Thymus (tissue), 11 donors: ENCODE measurements at regions not wholly inside any gene's neighbourhood (a gene's known extent, or its start where the extent isn't known, plus 50 kb on each side); places are given as distances from the start of the nearest gene placed in this dataset.

Source experiments
- DNase-seq, 9 donors: peaks; one replicate each; pipeline ENCODE4 v3.0.0-alpha.2; 2013; ENCODE audit warnings: low spot score in 9 of 9, low read depth in 6 of 9, missing footprints in 1 of 9
- H3K27ac ChIP-seq, 2 donors: one replicate each; pipeline ENCODE4 v1.5.1; 2013; ENCODE audit warnings: control low read depth in 1 of 2, low read depth in 1 of 2, low read length in 1 of 2, mild to moderate bottlenecking in 1 of 2, moderate library complexity in 1 of 2
- H3K27me3 ChIP-seq, 2 donors: one replicate each; pipeline ENCODE4 v1.5.1; 2013; ENCODE audit warnings: low read length in 1 of 2; ENCODE audit not compliant: control insufficient read depth in 2 of 2, insufficient read depth in 1 of 2
- H3K36me3 ChIP-seq, 2 donors: one replicate each; pipeline ENCODE4 v1.5.1; 2013; ENCODE audit warnings: low read length in 1 of 2, mild to moderate bottlenecking in 1 of 2, moderate library complexity in 1 of 2; ENCODE audit not compliant: control insufficient read depth in 2 of 2, insufficient read depth in 2 of 2
- H3K4me1 ChIP-seq, 2 donors: one replicate each; pipeline ENCODE4 v1.5.1; 2013; ENCODE audit warnings: low read length in 2 of 2; ENCODE audit not compliant: control insufficient read depth in 2 of 2, insufficient read depth in 2 of 2
- H3K4me3 ChIP-seq, 2 donors: one replicate each; pipeline ENCODE4 v1.5.1; 2013; ENCODE audit warnings: low read length in 2 of 2, control low read depth in 1 of 2, mild to moderate bottlenecking in 1 of 2
- H3K9me3 ChIP-seq, 2 donors: one replicate each; pipeline ENCODE4 v1.5.1; 2013; ENCODE audit warnings: low read length in 1 of 2, mild to moderate bottlenecking in 1 of 2; ENCODE audit not compliant: control insufficient read depth in 2 of 2, insufficient read depth in 1 of 2
- WGBS: extraction: QIAGEN DNeasy Blood & Tissue Kit; methylation state at CpG from one replicate; pipeline ENCODE4 v1.1.7; 2013; 5-methylcytosine and 5-hydroxymethylcytosine counted together
- donor health status: healthy.

- Histone ChIP-seq H3K4me3 (no peak overlapping the region), H3K27ac (no peak overlapping the region), H3K36me3 (no peaks in the 10 kb centered on the region), H3K9me3 (no peaks in the 10 kb centered on the region), H3K4me1 (no peaks in the 10 kb centered on the region), H3K27me3 (peaks cover 0 to 2% of the 10 kb centered on the region in 2 donors)
- 95% methylated on average over 4 of the region's 4 CpGs for WGBS
- DNase-seq: no peak
Measured at GRCh38 chr2:240206630-240207029, 66.2 kb upstream of the OTOS start.

GRCh38 chr2:240207661-240208060 lies 67.2 kb upstream of the OTOS start:
- DNase-seq: no peak
- no peaks in the 10 kb centered on the region for H3K9me3 ChIP-seq
- H3K4me1 ChIP-seq: no peaks in the 10 kb centered on the region
- no peak overlapping the region for H3K27ac ChIP-seq
- H3K4me3 ChIP-seq: no peak overlapping the region
- no peaks in the 10 kb centered on the region for H3K36me3 ChIP-seq
- 96% methylated on average over 4 of the region's 4 CpGs for WGBS
- H3K27me3 ChIP-seq: peaks cover 0 to 2% of the 10 kb centered on the region in 2 donors

- Histone ChIP-seq H3K27ac (no peak overlapping the region), H3K36me3 (no peaks in the 10 kb centered on the region), H3K27me3 (peaks cover 0 to 2% of the 10 kb centered on the region in 2 donors), H3K4me3 (no peak overlapping the region), H3K4me1 (no peaks in the 10 kb centered on the region), H3K9me3 (no peaks in the 10 kb centered on the region)
- WGBS: 96% methylated on average over 2 of the region's 2 CpGs
- no peak for DNase-seq
Measured at GRCh38 chr2:240208096-240208495, 67.6 kb upstream of the OTOS start.

- WGBS: 88% methylated on average over 14 of the region's 14 CpGs
- no peak overlapping the region for H3K27ac ChIP-seq
- peaks cover 0 to 2% of the 10 kb centered on the region in 2 donors for H3K27me3 ChIP-seq
- H3K36me3 ChIP-seq: no peaks in the 10 kb centered on the region
- no peaks in the 10 kb centered on the region for H3K4me1 ChIP-seq
- H3K4me3 ChIP-seq: no peak overlapping the region
- H3K9me3 ChIP-seq: no peaks in the 10 kb centered on the region
- no peak for DNase-seq
Measured at GRCh38 chr2:240208631-240209211, 68.3 kb upstream of the OTOS start.

- Histone ChIP-seq H3K27ac (no peak overlapping the region), H3K27me3 (no peaks in the 10 kb centered on the region), H3K4me1 (no peaks in the 10 kb centered on the region), H3K4me3 (no peak overlapping the region), H3K36me3 (no peaks in the 10 kb centered on the region), H3K9me3 (no peaks in the 10 kb centered on the region)
- 88% methylated on average over 9 of the region's 9 CpGs for WGBS
- no peak for DNase-seq
Measured at GRCh38 chr2:240209493-240209892, 69.0 kb upstream of the OTOS start.

- H3K27me3 ChIP-seq: no peaks in the 10 kb centered on the region
- H3K27ac ChIP-seq: no peak overlapping the region
- H3K4me3 ChIP-seq: no peak overlapping the region
- whole genome bisulfite sequencing: 85% methylated on average over 22 of the region's 22 CpGs
- no peak for DNase-seq
- no peaks in the 10 kb centered on the region for H3K36me3 ChIP-seq
- H3K9me3 ChIP-seq: no peaks in the 10 kb centered on the region
- no peaks in the 10 kb centered on the region for H3K4me1 ChIP-seq
Measured at GRCh38 chr2:240210198-240210965, 69.9 kb upstream of the OTOS start.

GRCh38 chr2:240211096-240211495 lies 70.6 kb upstream of the OTOS start:
- Histone ChIP-seq H3K9me3 (no peaks in the 10 kb centered on the region), H3K36me3 (no peaks in the 10 kb centered on the region), H3K4me1 (no peaks in the 10 kb centered on the region), H3K27ac (no peak overlapping the region), H3K27me3 (no peaks in the 10 kb centered on the region), H3K4me3 (no peak overlapping the region)
- no peak for DNase-seq
- WGBS: 88% methylated on average over 8 of the region's 8 CpGs

- Histone ChIP-seq H3K4me3 (no peak overlapping the region), H3K27me3 (no peaks in the 10 kb centered on the region), H3K4me1 (no peaks in the 10 kb centered on the region), H3K9me3 (no peaks in the 10 kb centered on the region), H3K27ac (no peak overlapping the region), H3K36me3 (no peaks in the 10 kb centered on the region)
- 93% methylated on average over 17 of the region's 17 CpGs for WGBS
- no peak for DNase-seq
Measured at GRCh38 chr2:240211598-240212424, 71.4 kb upstream of the OTOS start.
